HL-60 (cell line): ENCODE measurements at regions not wholly inside any gene's neighbourhood (a gene's known extent, or its start where the extent isn't known, plus 50 kb on each side); places are given as distances from the start of the nearest gene placed in this dataset.

Experiments
- DNase-seq, 2 experiments: peaks; one replicate each; pipeline ENCODE4 v3.0.0-alpha.2; 2010 to 2020; ENCODE audit warnings: low read depth in 1 of 2, low spot score in 1 of 2
- H3K27ac ChIP-seq: fragments of 250-450 bp; sonication (Bioruptor Pico); replicated peaks from 2 replicates; pipeline ENCODE4 v1.5.1; 2020; ENCODE audit warnings: mild to moderate bottlenecking, moderate library complexity
- H3K27me3 ChIP-seq: fragments of 250-450 bp; sonication (Bioruptor Pico); 2 replicates; pipeline ENCODE4 v1.5.1; 2021; ENCODE audit warnings: mild to moderate bottlenecking, moderate library complexity; ENCODE audit not compliant: insufficient read depth, poor library complexity, severe bottlenecking
- H3K4me3 ChIP-seq: replicated peaks from 2 replicates; pipeline ENCODE4 v1.5.1; 2011; ENCODE audit warnings: mild to moderate bottlenecking, control low read depth, low read length; ENCODE audit not compliant: insufficient read depth
- CTCF ChIP-seq: IDR thresholded peaks from one replicate; pipeline ENCODE4 v1.5.1; 2011; ENCODE audit warnings: low read length, control low read depth, inconsistent platforms; ENCODE audit not compliant: insufficient read depth
- GABPA ChIP-seq: IDR thresholded peaks from 2 replicates; pipeline ENCODE4 v1.6.1; 2012; ENCODE audit warnings: low read depth
- POLR2AphosphoS5 ChIP-seq: IDR thresholded peaks from 2 replicates; pipeline ENCODE4 v1.6.1; 2012; ENCODE audit warnings: low read depth
- REST ChIP-seq: IDR thresholded peaks from 2 replicates; pipeline ENCODE4 v1.6.1; 2012; ENCODE audit warnings: low read depth; ENCODE audit not compliant: insufficient replicate concordance
- SPI1 ChIP-seq: IDR thresholded peaks from 2 replicates; pipeline ENCODE4 v1.6.1; 2012; ENCODE audit warnings: low read depth, mild to moderate bottlenecking, borderline replicate concordance

- no peak for DNase-seq
- Histone ChIP-seq H3K27ac (no peak overlapping the region), H3K27me3 (peaks cover 2% of the 10 kb centered on the region), H3K4me3 (no peak overlapping the region)
- TF ChIP-seq GABPA: no peak
- TF ChIP-seq CTCF: no peak
- TF ChIP-seq REST: no peak
- no peak for TF ChIP-seq POLR2AphosphoS5
- no peak for TF ChIP-seq SPI1
Measured at GRCh38 chr2:217639481-217639880, 363.3 kb downstream of the TNS1 start.

GRCh38 chr2:217638533-217638932 lies 364.3 kb downstream of the TNS1 start:
- no peak overlapping the region for H3K27ac ChIP-seq
- TF ChIP-seq REST (no peak), GABPA (no peak), SPI1 (no peak), POLR2AphosphoS5 (no peak)
- H3K27me3 ChIP-seq: peaks cover 2% of the 10 kb centered on the region
- H3K4me3 ChIP-seq: no peak overlapping the region
- DNase-seq: no peak

- Histone ChIP-seq H3K27ac (no peak overlapping the region), H3K4me3 (no peak overlapping the region), H3K27me3 (peaks cover 2% of the 10 kb centered on the region)
- no peak for DNase-seq
- no peak for TF ChIP-seq SPI1
- TF ChIP-seq GABPA: no peak
- no peak for TF ChIP-seq CTCF
- TF ChIP-seq POLR2AphosphoS5: no peak
- no peak for TF ChIP-seq REST
Measured at GRCh38 chr2:217638031-217638430, 364.8 kb downstream of the TNS1 start.

GRCh38 chr2:217636991-217637561 lies 365.7 kb downstream of the TNS1 start:
- H3K27ac ChIP-seq: no peak overlapping the region
- no peak overlapping the region for H3K4me3 ChIP-seq
- no peak for DNase-seq
- TF ChIP-seq GABPA (no peak), CTCF (no peak), POLR2AphosphoS5 (no peak), SPI1 (no peak), REST (no peak)
- peaks cover 2% of the 10 kb centered on the region for H3K27me3 ChIP-seq
